Upper lobe of left lung (tissue), 6 donors: ENCODE measurements at regions not wholly inside any gene's neighbourhood (a gene's known extent, or its start where the extent isn't known, plus 50 kb on each side); places are given as distances from the start of the nearest gene placed in this dataset.

ENCODE experiments used
- ATAC-seq, 2 donors: fragments of 200-7000 bp; cut with Tn5 transposase; one replicate each; pipeline ENCODE4 v1.9.1; 2022; ENCODE audit warnings: mild to moderate bottlenecking in 2 of 2, moderate library complexity in 2 of 2; ENCODE audit not compliant: low FRiP score in 2 of 2
- DNase-seq, 2 donors: peaks; one replicate each; pipeline ENCODE4 v3.0.0-alpha.2; 2019 to 2020
- H3K27ac ChIP-seq, 4 donors: fragments of 200-600 bp; sonication (generic); one replicate each; pipeline ENCODE4 v1.5.1; 2016 to 2019
- H3K27me3 ChIP-seq, 4 donors: fragments of 200-600 bp; sonication (generic); one replicate each; pipeline ENCODE4 v1.5.1; 2017 to 2019
- H3K36me3 ChIP-seq, 4 donors: fragments of 200-600 bp; sonication (generic); one replicate each; pipeline ENCODE4 v1.5.1; 2016 to 2019
- H3K4me1 ChIP-seq, 4 donors: fragments of 200-600 bp; sonication (generic); one replicate each; pipeline ENCODE4 v1.5.1; 2018 to 2019
- H3K4me3 ChIP-seq, 4 donors: fragments of 200-600 bp; sonication (generic); one replicate each; pipeline ENCODE4 v1.5.1; 2017 to 2019; ENCODE audit warnings: mild to moderate bottlenecking in 2 of 4, moderate library complexity in 1 of 4
- H3K9me3 ChIP-seq, 4 donors: fragments of 200-600 bp; sonication (generic); one replicate each; pipeline ENCODE4 v1.5.1; 2018 to 2019
- EP300 ChIP-seq, 4 donors: sonication (generic); formaldehyde crosslinking; IDR thresholded peaks; one replicate each; pipeline ENCODE4 v1.5.1; 2017; ENCODE audit warnings: antibody characterized with exemption in 4 of 4, control low read depth in 2 of 4
- POLR2A ChIP-seq, 4 donors: fragments of 450-650 bp; IDR thresholded peaks; one replicate each; pipeline ENCODE4 v1.5.1; 2016 to 2017; ENCODE audit warnings: antibody characterized with exemption in 4 of 4, mild to moderate bottlenecking in 2 of 4
- POLR2AphosphoS5 ChIP-seq, 2 donors: sonication (generic); formaldehyde crosslinking; IDR thresholded peaks; one replicate each; pipeline ENCODE4 v1.5.1; 2017; ENCODE audit warnings: antibody characterized with exemption in 2 of 2
- WGBS, 2 donors: methylation state at CpG; one replicate each; pipeline ENCODE4 v1.1.5; 2017 to 2018; 5-methylcytosine and 5-hydroxymethylcytosine counted together
- TF ChIP-seq, protein P1 (sequence below), 6 experiments: fragments of 450-650 bp in 4 of 6; fragments of 200-600 bp in 2 of 6; sonication (generic) in 2 of 6; IDR thresholded peaks; one replicate each; pipeline ENCODE4 v1.5.1; 2016 to 2019; ENCODE audit warnings: antibody characterized with exemption in 6 of 6
- donor health status: DM: no; HTN: no; CAD: no; lungs with moderate emphysema.
- donor health status: DM: no; HTN: yes; CAD: no; lungs with severe emphysema.

DNA sequence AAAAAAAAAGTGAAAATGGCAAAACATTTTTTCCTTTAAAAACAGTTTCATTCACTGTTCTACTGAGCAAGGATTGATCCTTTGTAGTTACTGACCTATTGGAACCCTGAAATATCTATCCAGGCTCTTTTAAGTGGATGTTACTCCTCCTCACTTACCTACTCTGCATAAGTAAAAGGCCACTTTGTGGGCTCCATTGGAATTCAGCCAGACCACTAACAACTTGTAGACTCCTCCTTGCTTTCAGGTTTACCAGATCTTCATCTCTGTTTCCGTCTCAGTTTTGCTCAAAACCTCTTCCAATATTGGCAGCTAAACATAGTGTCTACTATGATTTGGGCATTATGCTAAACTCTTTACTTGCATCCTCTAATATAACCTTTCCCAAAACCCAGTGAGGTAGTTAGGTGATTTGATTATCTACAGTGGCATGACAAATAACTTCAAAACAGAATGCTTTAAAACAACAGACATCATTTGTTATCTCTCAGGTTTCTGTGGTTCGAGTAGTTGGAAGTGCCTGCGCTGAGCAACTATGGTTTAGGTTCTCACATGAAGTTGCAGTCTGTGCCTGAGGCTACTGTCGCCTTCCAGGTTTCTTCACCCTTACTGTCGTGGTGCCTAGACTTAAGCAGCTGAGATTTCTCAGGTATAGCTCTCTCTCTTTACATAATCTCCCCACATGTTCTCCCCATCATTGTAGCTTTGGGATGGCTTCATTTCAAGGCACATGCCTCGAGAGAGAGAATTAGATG lies 698.2 kb downstream of the REEP3 start:
- ATAC-seq (no peak), DNase-seq (no peak)
- H3K36me3 ChIP-seq: no peaks in the 10 kb centered on the region
- WGBS, 2 donors: 68 to 76% methylated on average over 6 of the region's 6 CpGs
- H3K9me3 ChIP-seq: peaks cover 0 to 12% (median 2%) of the 10 kb centered on the region in 4 donors
- H3K27ac ChIP-seq: no peak overlapping the region
- H3K4me1 ChIP-seq: no peaks in the 10 kb centered on the region
- H3K4me3 ChIP-seq: no peak overlapping the region
- no peaks in the 10 kb centered on the region for H3K27me3 ChIP-seq
- TF ChIP-seq, protein P1, sequence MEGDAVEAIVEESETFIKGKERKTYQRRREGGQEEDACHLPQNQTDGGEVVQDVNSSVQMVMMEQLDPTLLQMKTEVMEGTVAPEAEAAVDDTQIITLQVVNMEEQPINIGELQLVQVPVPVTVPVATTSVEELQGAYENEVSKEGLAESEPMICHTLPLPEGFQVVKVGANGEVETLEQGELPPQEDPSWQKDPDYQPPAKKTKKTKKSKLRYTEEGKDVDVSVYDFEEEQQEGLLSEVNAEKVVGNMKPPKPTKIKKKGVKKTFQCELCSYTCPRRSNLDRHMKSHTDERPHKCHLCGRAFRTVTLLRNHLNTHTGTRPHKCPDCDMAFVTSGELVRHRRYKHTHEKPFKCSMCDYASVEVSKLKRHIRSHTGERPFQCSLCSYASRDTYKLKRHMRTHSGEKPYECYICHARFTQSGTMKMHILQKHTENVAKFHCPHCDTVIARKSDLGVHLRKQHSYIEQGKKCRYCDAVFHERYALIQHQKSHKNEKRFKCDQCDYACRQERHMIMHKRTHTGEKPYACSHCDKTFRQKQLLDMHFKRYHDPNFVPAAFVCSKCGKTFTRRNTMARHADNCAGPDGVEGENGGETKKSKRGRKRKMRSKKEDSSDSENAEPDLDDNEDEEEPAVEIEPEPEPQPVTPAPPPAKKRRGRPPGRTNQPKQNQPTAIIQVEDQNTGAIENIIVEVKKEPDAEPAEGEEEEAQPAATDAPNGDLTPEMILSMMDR (IDR thresholded peaks at IDR 0.05): no peak
- TF ChIP-seq POLR2A (IDR thresholded peaks at IDR 0.05) (no peak), EP300 (IDR thresholded peaks at IDR 0.05) (no peak), POLR2AphosphoS5 (IDR thresholded peaks at IDR 0.05) (no peak)

GRCh38 chr10:64234489-64234888 lies 713.3 kb downstream of the REEP3 start:
- no peak for DNase-seq
- Histone ChIP-seq H3K27ac (no peak overlapping the region), H3K9me3 (peaks cover 0 to under 1% (median 0%) of the 10 kb centered on the region in 4 donors), H3K27me3 (no peaks in the 10 kb centered on the region), H3K36me3 (no peaks in the 10 kb centered on the region), H3K4me1 (no peaks in the 10 kb centered on the region), H3K4me3 (no peak overlapping the region)
- no peak for ATAC-seq
- TF ChIP-seq POLR2AphosphoS5 (IDR thresholded peaks at IDR 0.05) (no peak), EP300 (IDR thresholded peaks at IDR 0.05) (no peak), POLR2A (IDR thresholded peaks at IDR 0.05) (no peak)
- TF ChIP-seq, protein P1 (IDR thresholded peaks at IDR 0.05): no peak

- DNase-seq: no peak
- TF ChIP-seq POLR2A (IDR thresholded peaks at IDR 0.05) (no peak), EP300 (IDR thresholded peaks at IDR 0.05) (no peak), POLR2AphosphoS5 (IDR thresholded peaks at IDR 0.05) (no peak)
- TF ChIP-seq, protein P1 (IDR thresholded peaks at IDR 0.05): no peak
- 74 to 81% methylated on average over 1 of the region's 1 CpG for WGBS, 2 donors
These were observed 736.5 kb downstream of the REEP3 start for GRCh38 chr10:64257704-64258103.

GRCh38 chr10:64261092-64261491 lies 739.9 kb downstream of the REEP3 start:
- ATAC-seq: no peak
- no peaks in the 10 kb centered on the region for H3K4me1 ChIP-seq
- H3K27ac ChIP-seq: no peak overlapping the region
- no peaks in the 10 kb centered on the region for H3K27me3 ChIP-seq
- no peak for DNase-seq
- H3K9me3 ChIP-seq: no peaks in the 10 kb centered on the region
- no peak overlapping the region for H3K4me3 ChIP-seq
- H3K36me3 ChIP-seq: no peaks in the 10 kb centered on the region
- TF ChIP-seq, protein P1 (IDR thresholded peaks at IDR 0.05): no peak
- TF ChIP-seq POLR2AphosphoS5 (IDR thresholded peaks at IDR 0.05) (no peak), POLR2A (IDR thresholded peaks at IDR 0.05) (no peak), EP300 (IDR thresholded peaks at IDR 0.05) (no peak)

More at GRCh38 chr10:64257704-64258103, 736.5 kb downstream of the REEP3 start:
- Histone ChIP-seq H3K4me3 (no peak overlapping the region), H3K27ac (no peak overlapping the region), H3K36me3 (no peaks in the 10 kb centered on the region), H3K9me3 (no peaks in the 10 kb centered on the region), H3K27me3 (no peaks in the 10 kb centered on the region), H3K4me1 (no peaks in the 10 kb centered on the region)
- no peak for ATAC-seq

DNA sequence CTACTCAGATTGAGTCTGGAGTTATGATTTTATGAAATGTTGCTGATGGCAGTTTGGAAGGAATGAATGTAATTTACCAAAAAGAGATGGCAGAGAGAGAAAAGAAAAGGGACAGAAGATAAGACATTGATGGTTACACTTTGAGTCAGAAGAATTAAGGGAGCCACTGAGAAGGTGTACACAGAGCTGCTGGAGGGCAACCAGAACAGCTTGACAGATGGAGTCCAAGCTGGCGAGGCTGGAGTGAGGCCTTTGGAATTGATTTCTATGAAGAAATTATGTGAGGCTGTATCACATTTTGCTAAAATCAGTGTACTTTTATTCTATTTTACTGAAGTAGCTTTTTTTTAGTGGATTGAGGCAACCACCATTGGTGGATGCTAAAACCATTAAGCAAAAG lies 740.5 kb downstream of the REEP3 start:
- Histone ChIP-seq H3K36me3 (no peaks in the 10 kb centered on the region), H3K27ac (no peak overlapping the region), H3K4me1 (no peaks in the 10 kb centered on the region), H3K9me3 (no peaks in the 10 kb centered on the region), H3K27me3 (no peaks in the 10 kb centered on the region), H3K4me3 (no peak overlapping the region)
- no peak for ATAC-seq
- WGBS, 2 donors: 96% methylated on average over 1 of the region's 1 CpG
- TF ChIP-seq POLR2AphosphoS5 (IDR thresholded peaks at IDR 0.05) (no peak), EP300 (IDR thresholded peaks at IDR 0.05) (no peak), POLR2A (IDR thresholded peaks at IDR 0.05) (no peak)
- TF ChIP-seq, protein P1 (IDR thresholded peaks at IDR 0.05): no peak
- DNase-seq: no peak
